ENCODE measurements at regions not wholly inside any gene's neighbourhood (a gene's known extent, or its start where the extent isn't known, plus 50 kb on each side); places are given as distances from the start of the nearest gene placed in this dataset.

DNA sequence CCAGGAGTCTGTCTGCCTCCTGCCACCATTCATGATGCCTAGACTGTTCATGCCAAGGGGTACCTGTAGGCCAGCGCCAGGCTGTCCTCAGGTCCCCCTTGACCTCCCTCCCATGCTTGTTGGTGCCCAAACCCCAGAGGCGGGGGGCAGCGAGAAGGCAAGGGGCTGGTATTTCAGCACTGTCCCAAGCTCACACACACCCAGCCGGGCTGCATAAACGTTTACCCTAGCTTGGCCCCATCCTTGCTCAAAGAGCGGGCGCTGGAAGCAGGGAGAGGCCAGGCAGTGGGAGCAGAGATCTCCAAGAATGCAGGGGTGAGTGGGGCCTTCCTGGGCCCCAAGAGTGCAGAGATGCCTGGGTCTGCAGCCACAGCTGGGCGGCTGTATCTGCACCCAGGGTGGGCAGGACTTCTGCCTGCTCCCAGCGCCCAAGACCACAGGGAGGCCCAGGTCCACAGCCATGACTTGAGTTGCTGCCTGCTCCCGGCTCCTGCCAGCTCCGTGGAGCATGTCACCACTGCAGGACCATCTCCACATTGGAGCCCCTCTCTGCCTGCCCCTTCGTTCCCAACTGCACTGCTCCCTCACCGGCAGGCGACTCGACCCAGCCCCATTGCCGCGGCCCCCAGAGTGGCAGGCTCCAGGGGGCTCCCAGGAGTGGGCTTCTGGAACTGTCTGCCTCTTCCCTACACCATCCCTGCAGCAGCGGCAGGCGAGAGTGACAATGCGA, 616.6 kb downstream of the METTL4 start:
- no peak for DNase-seq (ENCODE audit: low read depth in 3 of 3)

DNA sequence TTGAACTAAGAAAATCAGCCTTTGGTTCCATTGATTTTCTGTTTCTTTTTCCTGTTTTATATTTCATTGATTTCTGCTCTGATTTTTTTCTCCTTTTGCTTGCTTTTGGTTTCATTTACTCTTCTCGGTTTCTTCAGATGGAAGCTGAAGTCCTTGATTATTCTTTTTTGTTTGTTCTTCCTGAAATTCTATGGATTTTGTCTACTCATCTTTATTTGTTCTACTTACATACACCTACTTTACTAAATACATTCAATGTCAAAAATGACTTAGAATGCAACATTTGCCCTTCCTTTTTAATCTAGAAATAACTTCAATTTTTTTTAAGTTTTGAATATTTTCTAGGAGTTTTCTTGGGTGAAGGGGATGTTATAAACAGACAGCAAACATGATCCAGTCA, 612.5 kb downstream of the METTL4 start:
- DNase-seq (ENCODE audit: low read depth in 3 of 3): no peak

DNA sequence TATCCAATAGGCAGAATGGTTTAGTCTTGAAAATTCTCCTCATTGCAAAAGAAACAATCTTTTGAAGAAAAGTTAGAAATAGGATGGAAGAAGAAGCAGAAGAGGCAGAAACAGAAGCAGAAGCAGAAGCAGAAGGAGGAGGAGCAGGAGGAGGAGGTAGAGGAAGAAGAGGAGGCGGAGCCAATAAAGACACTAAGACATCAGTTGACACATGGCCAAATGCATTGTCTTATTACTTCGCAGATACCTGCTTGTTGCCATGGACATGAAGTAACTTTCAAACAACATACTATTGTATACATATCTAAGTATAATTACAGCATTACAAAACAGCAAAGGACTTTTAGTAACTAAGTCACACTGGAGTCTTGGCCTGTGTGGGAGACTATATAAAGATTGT, 606.3 kb downstream of the METTL4 start:
- no peak for DNase-seq (ENCODE audit: low read depth in 3 of 3)

DNA sequence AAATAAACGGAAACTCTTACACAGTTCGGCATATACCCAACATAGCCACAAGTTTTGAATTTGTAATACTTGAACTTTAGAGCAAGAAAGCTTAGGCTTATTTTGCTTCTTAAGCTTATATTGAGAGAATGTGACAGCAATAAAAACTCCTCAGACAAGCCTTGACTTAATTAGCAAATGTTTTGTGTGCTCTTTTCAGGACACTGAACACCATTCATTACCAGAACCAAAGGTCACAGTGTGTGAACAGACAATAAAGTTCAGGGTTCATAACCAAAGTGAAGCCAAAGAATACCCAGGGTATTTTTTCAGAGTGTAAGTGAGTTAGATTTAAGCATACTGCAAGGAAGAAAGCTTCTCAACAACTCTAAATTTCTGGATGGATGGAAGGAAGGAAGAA, 605.8 kb downstream of the METTL4 start:
- DNase-seq (ENCODE audit: low read depth in 3 of 3): no peak

DNA sequence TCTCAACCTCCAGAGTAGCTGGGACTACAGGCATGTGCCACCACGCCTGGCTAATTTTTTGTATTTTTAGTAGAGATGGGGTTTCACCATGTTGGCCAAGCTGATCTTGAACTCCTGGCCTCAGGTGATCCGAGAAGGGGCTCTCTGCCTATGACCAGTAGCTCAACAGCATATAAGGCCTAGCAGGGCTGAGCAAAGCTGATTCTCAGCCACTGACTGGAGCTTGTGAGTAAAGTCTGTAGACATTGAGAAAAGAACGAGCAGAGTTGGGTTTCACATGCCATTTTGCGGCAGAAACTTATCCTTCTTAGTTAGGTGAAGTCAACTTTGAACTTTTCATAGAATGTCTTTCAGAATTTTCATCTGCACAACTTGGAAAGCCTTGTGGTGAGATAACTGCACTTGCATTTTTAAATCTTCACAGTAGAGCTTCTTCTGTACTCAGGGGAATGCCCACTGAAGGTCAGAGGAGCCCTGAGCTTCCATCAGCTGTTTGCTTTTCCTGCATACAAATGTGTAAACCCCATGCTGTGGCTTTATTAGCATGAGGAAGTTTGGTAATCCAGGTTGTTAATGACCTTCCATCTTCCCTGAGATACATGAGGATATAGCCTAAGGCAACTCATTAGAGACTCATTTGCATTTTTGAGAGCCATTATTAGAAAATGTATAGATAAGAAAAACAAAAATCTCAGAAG, 602.4 kb downstream of the METTL4 start:
- no peak for DNase-seq (ENCODE audit: low read depth in 3 of 3)

DNA sequence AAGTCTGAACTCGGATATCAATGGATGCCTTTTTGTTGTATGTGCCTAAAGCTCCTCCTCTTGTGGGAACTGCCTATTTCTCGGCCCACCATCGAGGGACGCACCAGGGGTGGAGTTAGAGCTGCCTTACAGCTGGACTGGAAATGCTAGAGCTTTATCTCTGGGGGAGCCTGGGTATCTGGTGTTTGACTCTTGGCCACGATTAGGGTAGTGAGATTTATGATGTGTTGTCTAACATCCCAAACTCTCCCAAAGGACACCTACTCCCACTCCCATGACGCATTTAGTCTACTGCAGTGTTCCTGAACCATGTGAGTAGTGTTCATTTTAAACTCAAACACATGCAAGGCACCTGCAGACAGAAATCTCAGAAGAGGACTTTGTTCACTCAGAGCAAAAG, 594.8 kb downstream of the METTL4 start:
- DNase-seq (ENCODE audit: low read depth in 3 of 3): no peak

DNA sequence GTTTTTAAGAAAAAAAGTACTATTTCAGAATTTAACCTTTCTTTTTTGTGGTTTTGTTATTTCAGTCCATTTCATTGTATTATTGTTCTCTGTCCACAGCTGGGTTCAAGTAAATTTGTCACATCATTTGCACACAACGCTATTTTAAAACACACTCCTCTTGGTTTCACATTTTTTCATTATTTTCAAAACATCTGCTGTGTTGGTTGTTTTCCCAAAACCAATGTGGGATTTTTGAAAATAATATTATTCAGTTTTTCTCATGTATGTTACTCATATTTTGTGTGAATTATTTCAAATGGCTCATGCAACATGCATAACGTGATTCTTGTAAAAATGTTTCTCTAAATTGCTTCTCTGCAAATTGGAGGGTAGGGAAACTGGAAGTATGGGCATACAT, 589.2 kb downstream of the METTL4 start:
- DNase-seq (ENCODE audit: low read depth in 3 of 3): no peak

DNA sequence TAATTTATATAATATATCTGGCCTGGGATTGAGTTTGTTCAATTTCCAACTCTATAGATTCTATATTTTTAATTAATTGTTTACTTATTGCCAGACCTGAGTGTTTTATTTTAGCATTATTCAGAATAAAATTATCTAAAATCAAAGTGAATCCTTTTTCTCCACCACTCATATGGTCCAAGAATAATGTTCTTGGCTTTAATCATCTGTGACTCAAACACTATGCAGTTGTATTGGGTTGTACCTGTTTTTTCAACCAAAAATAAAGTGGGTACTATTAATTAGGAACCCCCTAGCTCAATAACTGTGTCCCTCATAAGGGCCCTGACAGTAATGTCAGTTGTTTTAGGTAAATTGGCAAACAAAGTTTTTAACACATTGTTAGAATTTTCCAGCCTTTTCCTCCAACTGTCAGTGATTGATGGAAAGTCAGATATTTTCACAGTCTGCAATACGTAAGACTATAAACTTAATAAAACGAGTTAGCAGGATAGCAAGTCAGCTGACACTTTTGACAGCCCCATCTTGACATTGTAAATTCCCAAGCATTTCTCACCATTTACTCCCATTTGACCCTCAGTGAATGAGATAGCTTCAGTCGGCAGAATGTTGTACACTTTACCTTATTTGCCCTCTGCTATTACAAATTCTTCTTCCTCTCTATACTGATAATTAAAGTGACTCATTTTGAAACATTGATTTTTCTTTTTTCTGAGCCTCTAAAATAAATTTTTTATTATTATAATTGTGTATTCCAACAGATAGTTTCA, 587.4 kb downstream of the METTL4 start:
- no peak for DNase-seq (ENCODE audit: low read depth in 3 of 3)

DNA sequence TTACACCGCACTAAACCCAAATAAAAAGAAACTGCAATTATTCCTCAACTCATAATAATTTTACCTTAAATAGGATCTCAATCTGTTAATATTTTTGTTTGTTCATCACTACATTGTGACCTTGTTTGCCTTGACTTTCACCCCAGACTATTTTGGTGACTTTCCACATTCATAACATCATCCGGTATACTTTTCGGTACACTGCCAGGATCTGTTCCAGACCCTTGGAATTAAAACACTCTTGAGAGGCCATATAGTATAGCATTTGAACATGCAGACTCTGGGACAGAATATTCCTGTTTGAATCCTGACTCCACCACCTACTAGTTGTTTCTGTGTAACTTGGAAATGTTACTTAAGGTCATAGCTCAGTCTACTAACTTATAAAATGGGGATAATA, 577.4 kb downstream of the METTL4 start:
- no peak for DNase-seq (ENCODE audit: low read depth in 3 of 3)

DNA sequence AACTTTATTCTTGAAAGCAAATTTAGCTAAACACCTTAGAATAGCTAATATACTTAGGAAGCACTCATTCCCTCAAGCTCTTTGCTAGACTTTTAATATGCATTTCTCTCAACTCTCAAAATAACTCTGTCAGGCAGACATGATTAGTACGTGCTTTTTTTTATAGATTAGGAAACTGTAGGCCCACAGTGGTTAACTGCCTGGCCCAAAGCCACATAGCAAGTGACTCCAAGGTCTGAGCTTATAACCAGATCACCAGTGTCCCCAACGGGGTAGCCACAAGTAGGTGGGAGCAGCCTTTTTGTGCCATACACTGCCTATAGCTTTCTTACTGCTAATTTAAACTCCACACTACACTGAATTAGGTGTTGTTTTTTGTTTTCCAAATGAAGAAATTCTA, 576.8 kb downstream of the METTL4 start:
- DNase-seq (ENCODE audit: low read depth in 3 of 3): no peak

DNA sequence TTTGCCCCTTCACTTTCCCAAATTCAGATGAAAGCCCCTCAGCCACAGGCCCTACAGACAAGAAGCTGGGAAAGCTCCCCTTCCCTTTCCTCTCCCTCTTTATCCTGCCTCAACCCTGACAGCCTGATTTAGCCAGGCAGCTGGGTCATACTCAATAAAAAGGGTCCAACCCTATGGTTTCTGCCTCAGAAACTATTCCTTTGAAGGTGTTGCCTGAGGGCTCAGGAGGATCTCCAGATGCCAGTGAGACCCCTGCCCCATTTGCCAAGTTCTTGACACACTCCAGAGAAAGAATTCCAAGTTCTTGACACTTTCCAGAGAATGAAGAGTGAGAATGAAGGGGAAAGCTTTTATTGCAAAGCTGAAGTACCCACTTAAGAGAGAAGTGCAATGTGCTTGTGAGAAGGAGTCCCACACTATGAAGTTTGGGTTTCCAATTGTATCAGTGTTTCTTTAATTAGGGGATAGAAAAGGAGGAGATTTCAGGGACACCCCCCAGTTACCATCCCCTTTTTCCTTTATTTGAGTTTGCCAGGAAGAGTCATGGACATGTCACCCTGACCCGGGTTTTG, 576.2 kb downstream of the METTL4 start:
- DNase-seq (ENCODE audit: low read depth in 3 of 3): no peak

DNA sequence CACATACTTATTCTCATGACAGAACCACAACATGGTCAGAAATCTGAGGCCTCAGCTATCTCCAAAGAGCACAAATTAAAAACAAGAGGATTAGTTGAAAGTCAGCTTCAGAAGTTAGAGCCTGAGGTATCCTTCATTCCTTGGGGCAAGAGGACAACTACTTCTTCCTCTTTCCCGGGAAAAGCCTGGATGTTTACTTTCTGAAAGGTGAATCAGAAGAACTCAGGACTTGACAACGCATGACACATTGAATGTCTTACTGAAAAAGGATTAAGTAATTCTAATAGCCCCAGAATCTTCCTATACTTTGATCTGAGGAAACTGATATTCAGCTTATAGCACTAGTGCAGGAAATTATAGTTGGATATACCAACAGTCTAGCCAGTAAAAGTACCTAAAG, 573.2 kb downstream of the METTL4 start:
- no peak for DNase-seq (ENCODE audit: low read depth in 3 of 3)

DNA sequence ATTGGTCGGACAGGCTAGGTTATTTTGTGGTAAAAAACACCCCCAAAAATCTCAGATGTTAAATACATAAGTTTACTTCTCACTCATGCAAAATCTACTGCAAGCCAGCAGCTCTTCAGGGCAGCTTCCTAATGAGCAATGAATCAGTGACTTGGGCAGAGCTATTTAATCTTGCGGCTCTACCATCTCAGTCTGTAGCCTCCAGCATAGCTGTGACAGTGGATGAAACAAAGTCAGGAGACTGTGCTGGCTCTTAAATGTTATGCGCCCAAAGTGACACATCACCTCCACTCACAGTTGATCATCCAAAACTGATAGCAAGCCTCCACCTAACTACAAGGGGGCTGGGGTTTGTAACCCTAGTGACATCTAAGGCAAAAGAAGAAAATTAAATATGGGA, 571.9 kb downstream of the METTL4 start:
- no peak for DNase-seq (ENCODE audit: low read depth in 3 of 3)

DNA sequence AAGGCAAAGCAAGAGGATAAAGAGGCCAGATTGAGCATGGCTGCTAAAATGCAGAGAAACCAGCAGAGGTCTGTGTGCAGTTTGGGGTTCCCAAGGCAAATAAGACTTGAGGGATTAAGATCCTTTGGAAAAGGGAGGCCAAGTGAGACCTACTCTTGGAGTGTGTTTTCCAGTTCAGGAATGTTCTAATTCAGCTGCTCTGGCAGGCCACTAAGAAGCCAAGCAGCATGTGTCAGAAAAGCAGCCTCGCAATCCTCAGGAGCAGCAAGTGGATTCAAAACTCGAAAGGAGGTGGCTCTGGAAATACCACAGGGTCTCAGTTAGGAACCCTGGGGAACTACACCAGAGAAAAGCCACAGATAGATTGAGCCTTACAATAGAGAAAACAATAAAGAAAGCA, 569.2 kb downstream of the METTL4 start:
- no peak for DNase-seq (ENCODE audit: low read depth in 3 of 3)

DNA sequence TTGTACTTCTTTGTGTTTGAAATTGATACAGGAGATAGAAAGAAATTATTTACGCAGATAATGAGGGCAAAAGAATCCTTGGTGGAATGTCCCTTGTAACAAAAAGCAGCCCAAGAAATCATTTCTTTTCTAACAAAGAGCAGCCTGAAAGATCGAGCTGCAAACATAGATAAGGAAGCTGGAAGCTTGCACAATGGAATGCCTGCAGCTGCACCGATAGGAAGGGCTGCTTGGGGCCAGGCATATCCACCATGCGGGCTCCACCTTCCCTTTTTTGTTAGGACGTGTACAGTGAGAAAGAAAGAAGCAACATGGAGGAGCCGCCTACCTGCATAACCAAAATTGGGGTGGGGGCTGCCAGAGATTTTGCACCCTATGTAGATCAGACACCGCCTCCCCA, 568.7 kb downstream of the METTL4 start:
- DNase-seq (ENCODE audit: low read depth in 3 of 3): no peak

DNA sequence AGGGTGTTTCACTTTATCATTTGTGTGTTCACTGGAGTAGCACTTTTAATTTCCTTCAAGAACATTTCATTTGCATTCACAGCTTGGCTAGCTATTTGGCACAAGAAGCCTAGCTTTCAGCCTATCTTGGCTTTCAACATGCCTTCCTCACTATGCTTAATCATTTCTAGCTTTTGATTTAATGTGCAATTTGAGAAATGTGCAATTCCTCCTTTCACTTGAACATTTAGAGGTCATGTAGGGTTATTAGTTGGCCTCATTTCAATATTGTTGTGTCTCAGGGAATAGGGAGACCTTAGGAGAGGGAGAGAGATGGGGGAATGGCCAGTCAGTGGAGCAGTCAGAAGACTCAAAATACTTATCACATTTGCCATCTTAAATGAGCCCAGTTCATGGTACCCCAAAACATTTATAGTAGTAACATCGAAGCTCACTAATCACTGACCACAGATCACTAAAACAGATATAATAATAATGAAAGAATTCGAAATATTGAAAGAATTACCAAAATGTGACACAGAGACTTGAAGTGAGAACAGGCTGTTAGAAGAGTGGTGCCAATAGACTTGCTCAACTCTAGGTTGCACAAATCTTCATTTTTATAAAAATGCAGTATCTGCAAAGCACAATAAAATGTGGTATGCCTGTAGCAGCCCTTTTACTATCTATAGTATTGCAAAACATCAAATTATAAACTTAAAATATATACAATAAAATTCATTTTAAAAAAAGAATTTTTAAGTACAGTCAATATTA, 561.2 kb downstream of the METTL4 start:
- DNase-seq (ENCODE audit: low read depth in 3 of 3): no peak

DNA sequence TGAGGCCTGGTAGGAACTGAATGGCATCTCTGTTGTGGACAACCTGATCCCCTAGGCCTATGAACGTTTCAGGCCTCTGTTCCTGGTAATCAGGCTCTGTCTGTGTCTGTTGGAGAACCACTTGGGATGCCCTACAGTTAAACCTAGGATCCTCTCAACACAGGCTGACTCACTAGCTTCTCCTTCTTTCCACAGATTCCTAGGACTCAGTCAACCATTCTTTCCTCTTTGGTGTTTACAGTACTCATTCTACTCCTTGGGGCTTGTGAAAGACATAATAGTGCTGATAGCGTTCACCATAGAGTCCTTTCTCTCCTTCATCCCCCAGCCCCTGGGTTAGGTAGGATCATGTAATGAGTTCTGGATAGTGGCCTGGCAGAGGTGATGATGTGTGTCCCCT, 544.3 kb downstream of the METTL4 start:
- no peak for DNase-seq (ENCODE audit: low read depth in 3 of 3)

DNA sequence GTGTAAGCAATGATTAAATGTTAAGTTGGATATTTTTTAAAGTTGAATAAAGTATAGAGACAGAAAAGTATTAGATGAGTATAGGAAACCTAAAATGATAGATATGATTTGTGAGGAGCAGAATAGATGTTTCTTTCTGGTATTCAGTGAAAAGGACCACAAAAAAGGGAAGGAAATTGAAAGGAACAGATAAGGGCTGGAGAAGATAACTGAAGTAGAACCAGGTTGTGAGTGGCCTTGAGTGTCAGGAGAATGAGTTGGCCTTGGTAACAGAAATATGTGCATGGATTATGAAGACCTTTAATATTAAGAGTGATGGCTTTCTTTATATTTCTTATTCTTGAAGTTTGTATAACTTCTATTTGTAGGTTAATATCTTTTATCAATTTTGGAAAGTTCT, 543.5 kb downstream of the METTL4 start:
- DNase-seq (ENCODE audit: low read depth in 3 of 3): no peak

DNA sequence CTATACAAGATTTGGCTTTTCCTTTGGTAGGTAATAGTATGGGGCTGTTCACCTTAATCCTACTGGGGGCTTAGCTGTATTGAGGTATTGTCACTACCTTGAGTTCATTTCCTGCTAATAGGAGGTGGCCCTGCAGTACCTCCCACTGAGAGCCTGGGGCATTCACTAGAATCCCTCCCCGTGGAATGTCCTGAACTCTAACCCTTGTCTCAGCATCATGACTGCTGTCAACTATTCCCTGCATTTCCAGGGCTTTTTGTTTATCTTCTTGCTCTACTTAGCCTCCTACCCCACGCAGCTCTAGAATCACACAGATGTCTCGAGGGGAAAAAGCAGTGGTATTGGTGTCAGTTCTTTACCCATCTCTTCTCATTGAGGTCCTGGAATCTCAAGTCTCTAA, 542.3 kb downstream of the METTL4 start:
- DNase-seq (ENCODE audit: low read depth in 3 of 3): no peak

DNA sequence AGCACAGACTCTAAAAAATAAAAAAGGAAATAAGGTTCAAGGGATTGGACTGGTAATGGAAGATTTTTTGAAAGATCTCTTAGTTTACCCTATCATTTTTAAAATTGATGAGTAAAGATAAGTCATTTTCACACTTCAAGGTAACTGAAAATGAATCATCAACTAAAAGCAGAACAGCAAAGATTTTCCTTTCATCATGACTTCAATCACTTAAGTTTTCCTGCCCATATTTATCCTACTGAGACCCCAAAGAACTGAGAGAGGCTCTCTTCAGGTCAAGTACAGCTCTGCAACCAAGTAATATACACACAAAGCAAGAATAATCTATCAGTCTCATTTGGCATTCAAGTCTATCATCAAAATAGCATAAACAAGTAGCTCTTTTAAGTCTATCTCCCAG, 540.7 kb downstream of the METTL4 start:
- no peak for DNase-seq (ENCODE audit: low read depth in 3 of 3)

DNA sequence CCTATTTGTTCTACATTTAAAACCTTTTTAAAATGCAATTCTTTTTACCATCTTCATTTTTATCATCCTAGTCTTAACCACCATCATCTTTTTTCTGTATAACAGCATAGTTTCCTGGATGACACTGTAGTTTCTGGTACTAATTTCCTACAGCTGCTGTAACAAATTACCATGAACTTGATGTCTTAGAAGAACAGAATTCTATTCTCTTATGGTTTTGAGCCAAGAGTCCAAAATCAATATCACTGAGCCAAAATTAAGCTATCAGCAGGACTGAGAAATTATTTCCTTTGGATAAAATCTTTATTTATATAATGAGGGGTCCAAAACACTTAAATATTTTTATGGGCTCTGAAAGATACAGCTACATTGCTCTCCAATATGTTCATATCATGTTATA, 539.3 kb downstream of the METTL4 start:
- DNase-seq (ENCODE audit: low read depth in 3 of 3): no peak

DNA sequence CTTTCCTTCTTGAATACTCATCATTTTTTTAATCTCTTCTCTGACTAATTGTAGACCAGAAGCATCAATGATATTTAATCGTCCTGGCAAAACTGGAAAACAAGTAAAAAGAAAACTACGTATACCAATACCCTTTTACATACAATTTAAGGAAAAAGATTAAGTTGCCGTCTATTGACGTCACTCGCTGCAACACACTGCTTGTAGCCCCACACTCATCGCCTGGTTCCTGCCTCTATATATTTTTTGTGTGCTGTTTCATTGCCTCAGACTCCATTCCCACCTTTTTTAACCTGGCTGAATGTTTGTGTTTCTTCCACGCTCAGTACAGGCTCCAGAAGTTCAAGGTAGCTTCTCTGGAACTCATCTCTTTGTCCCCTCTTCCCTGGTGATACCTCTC, 536.2 kb downstream of the METTL4 start:
- DNase-seq (ENCODE audit: low read depth in 3 of 3): no peak
